ENCODE measurements at regions not wholly inside any gene's neighbourhood (a gene's known extent, or its start where the extent isn't known, plus 50 kb on each side); places are given as distances from the start of the nearest gene placed in this dataset.

GRCh38 chr3:103349760-103350159 is 914.9 kb downstream of the ZPLD1 start:
- H3K4me3 ChIP-seq (ENCODE audit: low read depth, low read length) = no peak overlapping the region
- no peak for DNase-seq (ENCODE audit: low read depth)
- TF ChIP-seq CTCF (IDR thresholded peaks at IDR 0.05; ENCODE audit: insufficient read depth, low read length) = no peak

GRCh38 chr3:103365467-103365866 is 930.7 kb downstream of the ZPLD1 start:
- no peak for TF ChIP-seq CTCF (IDR thresholded peaks at IDR 0.05; ENCODE audit: insufficient read depth, low read length)
- no peak for DNase-seq (ENCODE audit: low read depth)

GRCh38 chr3:103367481-103367880 is 932.7 kb downstream of the ZPLD1 start:
- no peak for TF ChIP-seq CTCF (IDR thresholded peaks at IDR 0.05; ENCODE audit: insufficient read depth, low read length)
- DNase-seq (ENCODE audit: low read depth) = no peak
- H3K4me3 ChIP-seq (ENCODE audit: low read depth, low read length) = no peak overlapping the region

More at GRCh38 chr3:103365467-103365866, 930.7 kb downstream of the ZPLD1 start:
- no peak overlapping the region for H3K4me3 ChIP-seq (ENCODE audit: low read depth, low read length)

- DNase-seq (ENCODE audit: low read depth) = no peak
- no peak overlapping the region for H3K4me3 ChIP-seq (ENCODE audit: low read depth, low read length)
These were observed 936.6 kb downstream of the ZPLD1 start for GRCh38 chr3:103371411-103371810.

GRCh38 chr3:103372031-103372430 is 937.2 kb downstream of the ZPLD1 start:
- H3K4me3 ChIP-seq (ENCODE audit: low read depth, low read length) = no peak overlapping the region
- DNase-seq (ENCODE audit: low read depth) = no peak
- TF ChIP-seq CTCF (IDR thresholded peaks at IDR 0.05; ENCODE audit: insufficient read depth, low read length) = no peak

More at GRCh38 chr3:103371411-103371810, 936.6 kb downstream of the ZPLD1 start:
- TF ChIP-seq CTCF (IDR thresholded peaks at IDR 0.05; ENCODE audit: insufficient read depth, low read length) = no peak

GRCh38 chr3:103380391-103380790 is 945.6 kb downstream of the ZPLD1 start:
- TF ChIP-seq CTCF (IDR thresholded peaks at IDR 0.05; ENCODE audit: insufficient read depth, low read length) = no peak

More at GRCh38 chr3:103380391-103380790, 945.6 kb downstream of the ZPLD1 start:
- no peak for DNase-seq (ENCODE audit: low read depth)
- H3K4me3 ChIP-seq (ENCODE audit: low read depth, low read length) = no peak overlapping the region

All from fibroblast of the aortic adventitia (primary cell).